ENCODE measurements at regions not wholly inside any gene's neighbourhood (a gene's known extent, or its start where the extent isn't known, plus 50 kb on each side); places are given as distances from the start of the nearest gene placed in this dataset.
"Not testable (repeated sequence)": the region's sequence is repeated elsewhere in the genome, so short reads cannot be mapped to it uniquely, and the experiment has no call there.

GRCh38 chr4:81816031-81816761 lies 344.5 kb upstream of the RASGEF1B start:
- no peak for DNase-seq (ENCODE audit: low spot score)

- DNase-seq (ENCODE audit: low spot score), result no peak
Observed at GRCh38 chr4:81814987-81815541, 343.4 kb upstream of the RASGEF1B start.

GRCh38 chr4:81811562-81812293 lies 340.0 kb upstream of the RASGEF1B start:
- DNase-seq (ENCODE audit: low spot score), result no peak

- DNase-seq (ENCODE audit: low spot score), result no peak
Observed at GRCh38 chr4:81808011-81808672, 336.4 kb upstream of the RASGEF1B start.

GRCh38 chr4:81807386-81807785 lies 335.7 kb upstream of the RASGEF1B start:
- DNase-seq (ENCODE audit: low spot score), result no peak

- no peak for DNase-seq (ENCODE audit: low spot score)
Observed at GRCh38 chr4:81806485-81806884, 334.8 kb upstream of the RASGEF1B start.

- no peak for DNase-seq (ENCODE audit: low spot score)
Observed at GRCh38 chr4:81804849-81805248, 333.1 kb upstream of the RASGEF1B start.

GRCh38 chr4:81802285-81802846 lies 330.7 kb upstream of the RASGEF1B start:
- no peak for DNase-seq (ENCODE audit: low spot score)

- DNase-seq (ENCODE audit: low spot score), result no peak
Observed at GRCh38 chr4:81799371-81799770, 327.7 kb upstream of the RASGEF1B start.

- no peak for DNase-seq (ENCODE audit: low spot score)
Observed at GRCh38 chr4:81796790-81797528, 325.3 kb upstream of the RASGEF1B start.

- no peak for DNase-seq (ENCODE audit: low spot score)
Observed at GRCh38 chr4:81792521-81792920, 320.8 kb upstream of the RASGEF1B start.

GRCh38 chr4:81790477-81790876 lies 318.8 kb upstream of the RASGEF1B start:
- no peak for DNase-seq (ENCODE audit: low spot score)

- no peak for DNase-seq (ENCODE audit: low spot score)
Observed at GRCh38 chr4:81789741-81790399, 318.2 kb upstream of the RASGEF1B start.

- DNase-seq (ENCODE audit: low spot score), result no peak
Observed at GRCh38 chr4:81789158-81789557, 317.5 kb upstream of the RASGEF1B start.

- DNase-seq (ENCODE audit: low spot score), result no peak
Observed at GRCh38 chr4:81786766-81787165, 315.1 kb upstream of the RASGEF1B start.

GRCh38 chr4:81786063-81786763 lies 314.5 kb upstream of the RASGEF1B start:
- DNase-seq (ENCODE audit: low spot score), result no peak

- DNase-seq (ENCODE audit: low spot score), result no peak
Observed at GRCh38 chr4:81785338-81785737, 313.6 kb upstream of the RASGEF1B start.

- peak; percentile 57 for DNase-seq (ENCODE audit: low spot score)
Observed at GRCh38 chr4:81783558-81783957, 311.9 kb upstream of the RASGEF1B start.

- peak; percentile 23 for DNase-seq (ENCODE audit: low spot score)
Observed at GRCh38 chr4:81781799-81782198, 310.1 kb upstream of the RASGEF1B start.

GRCh38 chr4:81777718-81778117 lies 306.0 kb upstream of the RASGEF1B start:
- DNase-seq (ENCODE audit: low spot score), result not testable (repeated sequence)
